CD4-positive, alpha-beta T cell treated with Interleukin-12 subunit alpha and Interleukin-12 subunit beta, for 1 hour (primary cell): ENCODE measurements at regions not wholly inside any gene's neighbourhood (a gene's known extent, or its start where the extent isn't known, plus 50 kb on each side); places are given as distances from the start of the nearest gene placed in this dataset.

ENCODE experiments used
- DNase-seq: peaks from one replicate; pipeline ENCODE4 v3.0.0-alpha.2; 2020

DNA sequence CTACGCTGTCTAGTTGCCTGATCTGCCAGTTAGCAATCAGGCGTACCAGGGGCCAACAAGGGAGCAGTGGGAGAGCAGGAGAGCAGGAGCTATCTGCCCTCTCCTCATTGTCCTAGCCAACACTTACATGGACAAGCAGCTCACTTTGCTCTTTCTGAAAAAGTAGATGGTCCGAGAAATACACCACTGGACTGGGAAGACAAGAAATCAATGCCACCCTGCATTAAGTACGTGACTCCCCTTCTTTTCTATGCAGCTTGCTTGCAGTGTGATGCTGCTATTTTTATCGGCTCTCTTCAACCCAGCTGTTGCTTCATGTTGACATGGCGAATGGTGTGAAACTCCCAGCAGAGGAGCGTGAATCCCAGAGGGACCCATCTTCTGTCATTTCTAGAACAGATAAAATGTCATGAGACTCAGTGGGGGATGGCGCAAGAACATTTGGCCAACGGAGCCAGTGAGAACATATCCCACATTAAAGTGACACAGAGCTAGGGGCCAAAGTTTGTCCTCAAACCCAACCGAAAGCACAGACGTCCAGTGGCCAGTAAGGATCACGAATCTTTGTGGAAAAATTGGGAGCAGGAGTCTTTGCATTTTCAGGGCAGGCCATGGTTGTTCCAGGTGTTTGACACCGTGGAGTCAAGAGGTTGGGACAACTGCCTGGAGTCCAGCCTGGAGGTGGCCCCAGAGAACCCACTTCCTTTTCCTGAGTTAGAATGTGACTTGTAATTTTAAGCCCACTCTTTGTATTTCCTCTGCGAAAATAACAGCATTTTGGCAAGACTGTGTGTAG, 53.7 kb upstream of the MEF2A start:
- no peak for DNase-seq

DNA sequence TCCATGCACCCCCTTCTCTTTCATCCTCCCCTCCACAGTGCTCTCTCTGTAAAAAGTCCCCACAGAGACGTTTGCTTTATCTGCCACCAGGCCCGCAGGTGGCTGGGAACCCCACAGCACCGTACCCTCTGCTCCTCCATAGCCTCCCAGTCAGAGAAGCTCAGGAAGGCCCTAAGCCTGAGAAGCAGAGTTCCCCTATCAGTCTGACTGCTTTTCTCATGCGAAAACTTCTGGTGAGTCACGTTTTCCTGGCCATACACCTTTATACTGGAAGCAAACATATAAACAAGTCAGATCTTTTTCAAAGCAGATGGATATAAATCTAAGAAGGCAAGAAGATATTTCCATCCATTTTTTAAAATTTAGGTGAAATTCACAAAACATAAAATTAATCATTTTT, 51.5 kb upstream of the MEF2A start:
- DNase-seq: no peak
